IMR-90 (cell line): ENCODE measurements at regions not wholly inside any gene's neighbourhood (a gene's known extent, or its start where the extent isn't known, plus 50 kb on each side); places are given as distances from the start of the nearest gene placed in this dataset.

Experiments
- ATAC-seq: fragments of 200-7000 bp; cut with Tn5 transposase; 2 replicates; pipeline ENCODE4 v1.9.1; 2020; ENCODE audit warnings: low read depth, mild to moderate bottlenecking, moderate library complexity
- BruUV-seq: library from RNA; stranded (reverse); fragments of 400-500 nt; replicated peaks from 2 replicates; lab custom pipeline; 2021; lab: Mats Ljungman, UMichigan
- CTCF ChIA-PET: fragments of 300-600 bp; formaldehyde crosslinking; extraction: SDS; loops from one replicate; lab custom pipeline; 2021; ENCODE audit warnings: antibody characterized with exemption; lab: Yijun Ruan, JAX
- POLR2A ChIA-PET: fragments of 300-600 bp; sonication (Branson Sonifier 250); formaldehyde crosslinking; loops from one replicate; lab custom pipeline; 2022; ENCODE audit warnings: antibody characterized with exemption; ENCODE audit not compliant: unreplicated experiment; lab: Charles Lee
- DNase-seq: peaks from one replicate; pipeline ENCODE4 v3.0.0; 2013
- H2AFZ ChIP-seq: replicated peaks from 2 replicates; pipeline ENCODE3; 2013; ENCODE audit warnings: low read length, mild to moderate bottlenecking; ENCODE audit not compliant: poor library complexity
- H2AK5ac ChIP-seq: 2 replicates; pipeline ENCODE4 v1.6.1; 2013; ENCODE audit warnings: low read depth, low read length, inconsistent platforms
- H2AK9ac ChIP-seq: replicated peaks from 2 replicates; pipeline ENCODE3; 2013; ENCODE audit warnings: mild to moderate bottlenecking, low read depth, low read length, moderate library complexity; ENCODE audit not compliant: poor library complexity
- H2BK120ac ChIP-seq: 2 replicates; pipeline ENCODE4 v1.6.1; 2013; ENCODE audit warnings: low read depth, low read length, inconsistent platforms
- H2BK15ac ChIP-seq: 3 replicates; pipeline ENCODE4 v1.6.1; 2013; ENCODE audit warnings: low read depth, low read length, inconsistent platforms
- H2BK20ac ChIP-seq: 2 replicates; pipeline ENCODE4 v1.6.1; 2013; ENCODE audit warnings: low read depth, mild to moderate bottlenecking, inconsistent platforms, low read length, moderate library complexity
- H2BK5ac ChIP-seq: 2 replicates; pipeline ENCODE4 v1.6.1; 2013; ENCODE audit warnings: mild to moderate bottlenecking, low read depth, low read length, inconsistent platforms; ENCODE audit not compliant: poor library complexity, severe bottlenecking
- H3K14ac ChIP-seq: replicated peaks from 2 replicates; pipeline ENCODE4 v1.6.1; 2013; ENCODE audit warnings: low read depth, low read length, inconsistent platforms
- H3K18ac ChIP-seq: 2 replicates; pipeline ENCODE4 v1.6.1; 2013; ENCODE audit warnings: low read depth, low read length, control low read depth
- H3K23ac ChIP-seq: 2 replicates; pipeline ENCODE4 v1.6.1; 2013; ENCODE audit warnings: low read depth, low read length, inconsistent platforms
- H3K27ac ChIP-seq: 2 replicates; pipeline ENCODE4 v1.5.1; 2013; ENCODE audit warnings: mild to moderate bottlenecking, control low read depth, low read length; ENCODE audit not compliant: insufficient read depth
- H3K27me3 ChIP-seq: 2 replicates; pipeline ENCODE4 v1.6.1; 2013; ENCODE audit warnings: low read length; ENCODE audit not compliant: control insufficient read depth, insufficient read depth
- H3K36me3 ChIP-seq: 2 replicates; pipeline ENCODE4 v1.6.1; 2013; ENCODE audit warnings: low read length, mixed read lengths; ENCODE audit not compliant: control insufficient read depth, insufficient read depth
- H3K4ac ChIP-seq: 2 replicates; pipeline ENCODE4 v1.6.1; 2013; ENCODE audit warnings: low read depth, low read length, inconsistent platforms
- H3K4me1 ChIP-seq: 2 replicates; pipeline ENCODE4 v1.6.1; 2013; ENCODE audit warnings: low read length, mixed read lengths; ENCODE audit not compliant: control insufficient read depth, insufficient read depth
- H3K4me2 ChIP-seq: 2 replicates; pipeline ENCODE4 v1.6.1; 2013; ENCODE audit warnings: low read depth, mild to moderate bottlenecking, control low read depth, low read length, moderate library complexity
- H3K4me3 ChIP-seq: 2 replicates; pipeline ENCODE4 v1.5.1; 2013; ENCODE audit warnings: low read depth, mild to moderate bottlenecking, control low read depth, low read length, moderate library complexity; ENCODE audit not compliant: insufficient read depth
- H3K56ac ChIP-seq: 2 replicates; pipeline ENCODE4 v1.6.1; 2013; ENCODE audit warnings: low read length, inconsistent platforms; ENCODE audit not compliant: insufficient read depth; ENCODE audit errors: extremely low read depth
- H3K79me1 ChIP-seq, 2 experiments: 2 replicates each; pipeline ENCODE4 v1.6.1; 2013; ENCODE audit warnings: low read length in 2 of 2, inconsistent platforms in 1 of 2, low read depth in 1 of 2
- H3K9ac ChIP-seq: 2 replicates; pipeline ENCODE4 v1.6.1; 2013; ENCODE audit warnings: low read depth, low read length, control low read depth
- H3K9me1 ChIP-seq: 2 replicates; pipeline ENCODE4 v1.6.1; 2013; ENCODE audit warnings: low read length, inconsistent platforms; ENCODE audit not compliant: insufficient read depth
- H3K9me3 ChIP-seq: 2 replicates; pipeline ENCODE4 v1.6.1; 2013; ENCODE audit warnings: low read length; ENCODE audit not compliant: control insufficient read depth, insufficient read depth
- H4K20me1 ChIP-seq: 2 replicates; pipeline ENCODE4 v1.6.1; 2013; ENCODE audit warnings: low read length, inconsistent platforms; ENCODE audit not compliant: insufficient read depth
- H4K5ac ChIP-seq: 2 replicates; pipeline ENCODE4 v1.6.1; 2013; ENCODE audit warnings: mild to moderate bottlenecking, low read depth, low read length, control low read depth
- H4K8ac ChIP-seq, 2 experiments: 2 replicates each; pipeline ENCODE4 v1.6.1; 2013; ENCODE audit warnings: low read depth in 2 of 2, low read length in 2 of 2, control low read depth in 1 of 2, inconsistent platforms in 1 of 2
- H4K91ac ChIP-seq: 2 replicates; pipeline ENCODE4 v1.6.1; 2013; ENCODE audit warnings: low read depth, low read length, inconsistent platforms; ENCODE audit not compliant: insufficient read depth
- BHLHE40 ChIP-seq: fragments of 150-350 bp; IDR thresholded peaks from 2 replicates; pipeline ENCODE4 v1.6.1; 2016; ENCODE audit warnings: mild to moderate bottlenecking, low read depth, low read length
- CHD1 ChIP-seq: IDR thresholded peaks from 2 replicates; pipeline ENCODE4 v1.6.1; 2012; ENCODE audit warnings: low read depth, low read length, improper control_type of control experiment
- ELK1 ChIP-seq: fragments of 150-350 bp; IDR thresholded peaks from 2 replicates; pipeline ENCODE4 v1.6.1; 2016; ENCODE audit warnings: low read depth, mild to moderate bottlenecking, low read length, moderate library complexity, borderline replicate concordance
- MAFK ChIP-seq: IDR thresholded peaks from 2 replicates; pipeline ENCODE4 v1.6.1; 2012; ENCODE audit warnings: low read depth, low read length, improper control_type of control experiment
- MAZ ChIP-seq: IDR thresholded peaks from 2 replicates; pipeline ENCODE4 v1.6.1; 2012; ENCODE audit warnings: low read depth, mild to moderate bottlenecking, low read length, improper control_type of control experiment, moderate library complexity, borderline replicate concordance
- POLR2A ChIP-seq: IDR thresholded peaks from 2 replicates; pipeline ENCODE4 v1.6.1; 2012; ENCODE audit warnings: mild to moderate bottlenecking, low read depth, low read length
- RAD21 ChIP-seq: IDR thresholded peaks from 2 replicates; pipeline ENCODE4 v1.6.1; 2012; ENCODE audit warnings: low read length, improper control_type of control experiment
- RCOR1 ChIP-seq: IDR thresholded peaks from 2 replicates; pipeline ENCODE4 v1.6.1; 2012; ENCODE audit warnings: mild to moderate bottlenecking, low read length, improper control_type of control experiment; ENCODE audit not compliant: insufficient replicate concordance
- RFX5 ChIP-seq: IDR thresholded peaks from 2 replicates; pipeline ENCODE4 v1.8.0; 2012; ENCODE audit warnings: low read depth, mild to moderate bottlenecking, low read length, moderate library complexity
- SMC3 ChIP-seq: fragments of 150-350 bp; IDR thresholded peaks from 2 replicates; pipeline ENCODE4 v1.6.1; 2016; ENCODE audit warnings: low read depth, mild to moderate bottlenecking, antibody characterized with exemption, low read length, moderate library complexity
- USF2 ChIP-seq: fragments of 150-350 bp; IDR thresholded peaks from 2 replicates; pipeline ENCODE4 v1.6.1; 2017; ENCODE audit warnings: mild to moderate bottlenecking, antibody characterized with exemption, low read length, low read depth
- WGBS, 2 experiments: methylation state at CpG; one replicate each; pipeline versions ENCODE4 v1.1.5 to v1.1.7; 2013; ENCODE audit warnings: missing lambda C conversion rate in 2 of 2; ENCODE audit not compliant: insufficient read length in 1 of 2; ENCODE audit errors: extremely low coverage in 2 of 2; 5-methylcytosine and 5-hydroxymethylcytosine counted together
- dilution Hi-C: fragments of 300-500 bp; cut with HindIII; formaldehyde crosslinking; loops from one replicate; pipeline ENCODE4 v1.14.3; 2018; ENCODE audit warnings: low sequenced_read_pairs; ENCODE audit not compliant: unreplicated experiment
- in situ Hi-C: fragments of 300-500 bp; cut with MboI; formaldehyde crosslinking; loops from 3 replicates; pipeline ENCODE4 v1.14.3; 2019; ENCODE audit warnings: low sequenced_read_pairs, inconsistent platforms, mixed read lengths
- intact Hi-C: fragments of 100-400 bp; cut with micrococcal nuclease; formaldehyde crosslinking; loops from 2 replicates; pipeline ENCODE4 v1.10.0; 2022

- intact Hi-C loops (no loop called here), in situ Hi-C loops (loop anchor here (25.0 kb wide), 1 partner anchor 468 kb away; the partner anchor contains the start of gene FOXF2), dilution Hi-C loops (no loop called here)
- Histone ChIP-seq H2BK15ac (no peak overlapping the region), H3K36me3 (no peaks in the 10 kb centered on the region), H3K9ac (no peak overlapping the region), H3K4me2 (no peak overlapping the region), H3K4me1 (no peaks in the 10 kb centered on the region), H3K4ac (no peak overlapping the region), H3K18ac (no peak overlapping the region), H2BK120ac (no peak overlapping the region), H3K9me1 (no peaks in the 10 kb centered on the region), H4K20me1 (no peaks in the 10 kb centered on the region), H2BK20ac (no peak overlapping the region), H3K23ac (no peak overlapping the region), H3K4me3 (no peak overlapping the region), H3K27me3 (peaks cover 10% of the 10 kb centered on the region), H3K14ac (no peak overlapping the region), H4K91ac (no peak overlapping the region), H3K9me3 (peaks cover 17% of the 10 kb centered on the region), H3K79me1 (no peaks in the 10 kb centered on the region), H2BK5ac (no peak overlapping the region), H4K8ac (no peak overlapping the region), H2AFZ (no peak overlapping the region), H2AK9ac (no peak overlapping the region), H4K5ac (no peak overlapping the region), H3K56ac (no peak overlapping the region), H2AK5ac (no peak overlapping the region), H3K27ac (no peak overlapping the region)
- WGBS, 2 experiments, result no CpG with 5 or more reads among the region's 1 CpG
- DNase-seq (no peak), ATAC-seq (no peak)
- no peak for TF ChIP-seq ELK1
- no peak for TF ChIP-seq RAD21
- no peak for TF ChIP-seq USF2
- TF ChIP-seq MAFK, result no peak
- TF ChIP-seq SMC3, result no peak
- no peak for TF ChIP-seq CHD1
- no peak for TF ChIP-seq MAZ
- TF ChIP-seq POLR2A, result no peak
- TF ChIP-seq RFX5, result no peak
- no peak for TF ChIP-seq RCOR1
- TF ChIP-seq BHLHE40, result no peak
- no TSS peak for BruUV-seq
- CTCF ChIA-PET, result no interaction called here
- POLR2A ChIA-PET, result no interaction called here
Observed at GRCh38 chr6:919500-919899, 226.6 kb upstream of the EXOC2 start.
